ENCODE measurements at regions not wholly inside any gene's neighbourhood (a gene's known extent, or its start where the extent isn't known, plus 50 kb on each side); places are given as distances from the start of the nearest gene placed in this dataset.

DNA sequence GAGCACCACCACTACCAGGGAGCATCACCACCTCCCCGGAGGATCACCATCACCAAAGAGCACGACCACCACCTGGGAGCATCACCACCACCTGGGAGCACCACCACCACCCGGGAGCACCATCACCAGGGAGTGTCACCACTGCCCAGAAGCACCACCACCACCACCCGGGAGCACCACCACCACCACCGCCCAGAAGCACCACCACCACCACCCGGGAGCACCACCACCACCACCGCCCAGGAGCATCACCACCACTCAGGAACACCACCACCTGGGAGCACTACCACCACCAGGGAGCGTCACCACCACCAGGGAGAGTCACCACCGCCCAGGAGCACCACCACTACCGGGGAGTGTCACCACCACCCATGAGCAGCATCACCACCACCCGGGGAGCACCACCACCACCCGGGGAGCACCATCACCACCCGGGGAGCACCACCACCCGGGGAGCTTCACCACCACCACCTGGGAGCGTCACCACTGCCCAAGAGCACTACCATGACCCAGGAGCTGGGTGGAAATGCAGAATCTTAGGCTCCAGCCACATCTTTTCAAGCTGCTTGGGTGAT lies 237.3 kb downstream of the SOD2 start:
- no peak for TF ChIP-seq CTCF (IDR thresholded peaks at IDR 0.05)
- no peak for TF ChIP-seq POLR2A (IDR thresholded peaks at IDR 0.05)
- TF ChIP-seq EP300 (IDR thresholded peaks at IDR 0.05), result no peak

All from tibial nerve (tissue), 4 donors.